Right lobe of liver (tissue), 4 donors: ENCODE measurements at regions not wholly inside any gene's neighbourhood (a gene's known extent, or its start where the extent isn't known, plus 50 kb on each side); places are given as distances from the start of the nearest gene placed in this dataset.

Experiments used
- CTCF ChIP-seq, 4 donors: fragments of 200-600 bp in 3 of 4; fragments of 450-650 bp in 1 of 4; IDR thresholded peaks; one replicate each; pipeline versions ENCODE4 v1.5.1 to v1.8.0; 2016 to 2022; ENCODE audit warnings: antibody characterized with exemption in 4 of 4, mild to moderate bottlenecking in 2 of 4
- POLR2A ChIP-seq: fragments of 450-650 bp; IDR thresholded peaks from one replicate; pipeline ENCODE4 v1.6.1; 2017; ENCODE audit warnings: antibody characterized with exemption, mild to moderate bottlenecking
- donor health status: DM: no; HTN: no; CAD: no.
- donor health status: DM: no; HTN: no; CAD: no.
- donor health status: DM: no; HTN: yes; CAD: no.

- no peak for TF ChIP-seq POLR2A
- no peak for TF ChIP-seq CTCF (IDR thresholded peaks at IDR 0.05)
Measured at GRCh38 chr1:157289424-157290105, 151.4 kb upstream of the ETV3 start.
